ENCODE measurements at regions not wholly inside any gene's neighbourhood (a gene's known extent, or its start where the extent isn't known, plus 50 kb on each side); places are given as distances from the start of the nearest gene placed in this dataset.
A peak's percentile ranks its signal among the peaks of the same experiment; 100 is the strongest.

DNA sequence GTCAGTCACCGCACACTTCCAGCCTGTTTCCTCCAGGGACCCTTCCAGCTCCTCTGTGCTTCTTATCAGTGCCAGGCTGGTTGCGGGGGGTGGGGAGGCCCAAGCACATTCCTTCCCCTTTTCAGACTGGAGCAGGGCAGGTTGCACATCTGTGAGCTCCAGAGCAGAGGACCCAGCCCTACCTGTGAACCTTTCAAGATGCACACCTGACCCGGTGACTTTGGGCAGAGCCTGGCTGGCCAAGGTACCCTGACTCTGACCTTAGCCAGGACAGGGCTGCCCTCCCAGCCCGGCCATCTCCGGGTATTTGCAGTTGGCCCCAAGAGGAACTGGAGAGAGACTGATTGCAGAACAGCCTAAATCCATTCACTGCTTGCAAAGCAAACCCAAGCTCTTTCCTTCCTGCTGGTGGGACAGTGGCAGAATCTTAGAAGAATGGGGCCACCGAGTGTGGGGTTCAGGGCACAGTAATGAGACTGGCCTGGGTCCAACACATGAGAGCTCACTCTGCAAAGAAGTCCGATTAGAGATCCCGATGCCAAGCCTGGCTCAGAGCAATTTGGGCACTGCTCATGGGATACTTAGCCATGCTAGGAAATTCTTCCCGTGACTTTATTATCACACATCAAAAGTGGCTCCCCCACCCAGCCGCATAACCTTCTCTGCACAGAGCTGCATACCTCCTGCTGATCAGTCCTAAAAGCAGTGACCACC is 64.7 kb upstream of the CCND1 start (continued):
- TF ChIP-seq TCF7 (IDR thresholded peaks at IDR 0.05; ENCODE audit: borderline replicate concordance) (no peak), ZNF668 (CRISPR knock-in tag; IDR thresholded peaks at IDR 0.05) (no peak), ZNF143 (CRISPR knock-in tag; IDR thresholded peaks at IDR 0.05) (no peak), PURB (CRISPR knock-in tag; IDR thresholded peaks at IDR 0.05; ENCODE audit: low read depth) (no peak), TCF3 (CRISPR knock-in tag; IDR thresholded peaks at IDR 0.05) (peak; percentile 64)

DNA sequence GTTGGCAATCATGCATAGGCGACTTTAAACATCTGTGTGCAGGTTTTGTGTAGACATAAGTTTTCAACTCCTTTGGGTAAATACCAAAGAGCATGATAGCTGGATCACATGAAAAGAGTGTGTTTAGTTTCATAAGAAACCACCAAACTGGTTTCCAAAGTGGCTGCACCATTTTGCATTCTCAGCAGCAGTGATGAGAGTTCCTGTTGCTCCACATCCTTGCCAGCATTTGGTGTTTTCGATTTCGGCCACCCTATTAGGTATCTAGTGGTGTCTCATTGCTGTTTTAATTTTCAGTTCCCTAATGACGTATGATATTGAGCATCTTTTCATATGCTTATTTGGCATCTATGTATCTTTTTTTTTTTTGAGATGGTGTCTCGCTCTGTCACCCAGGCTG is 62.8 kb upstream of the CCND1 start:
- Histone ChIP-seq H3K9me1 (ENCODE audit: control insufficient read depth, insufficient read depth, low read length) (no peaks in the 10 kb centered on the region), H2AFZ (ENCODE audit: low read depth, low read length) (no peak overlapping the region), H3K4me2 (ENCODE audit: insufficient read depth, low read length) (no peak overlapping the region), H3K27ac (ENCODE audit: extremely low read depth, low read depth, low read length) (no peak overlapping the region), H4K20me1 (replicated peaks; ENCODE audit: control insufficient read depth, insufficient read depth, low read length) (peaks cover 5% of the 10 kb centered on the region; the same call in 1 of the 2 replicates), H3K79me2 (ENCODE audit: control insufficient read depth, insufficient read depth, low read length) (no peaks in the 10 kb centered on the region), H3K9me3 (replicated peaks; ENCODE audit: control insufficient read depth, insufficient read depth, low read depth, low read length) (no peaks in the 10 kb centered on the region), H3K9ac (ENCODE audit: insufficient read depth in 1 of 2, low read depth in 2 of 2, low read length in 2 of 2) (no peak overlapping the region), H3K4me3 (no peak overlapping the region), H3K36me3 (ENCODE audit: control insufficient read depth, insufficient read depth, low read length) (no peaks in the 10 kb centered on the region), H3K4me1 (replicated peaks in 1 of 2; ENCODE audit: control insufficient read depth in 2 of 2, insufficient read depth in 2 of 2, low read length in 2 of 2) (peaks cover 7 to 15% of the 10 kb centered on the region in 2 experiments), H3K27me3 (ENCODE audit: control insufficient read depth in 2 of 2, insufficient read depth in 2 of 2, low read length in 2 of 2) (peaks cover 25 to 61% of the 10 kb centered on the region in 2 experiments)
- DNase-seq (ENCODE audit: extremely low read depth in 1 of 4, low spot score in 3 of 4) (no peak), FAIRE-seq (no peak), ATAC-seq (no peak)
- WGBS (ENCODE audit: insufficient coverage, low coverage, missing lambda C conversion rate): 0% methylated on average over 5 of the region's 5 CpGs
- TF ChIP-seq RCOR1 (IDR thresholded peaks at IDR 0.05; ENCODE audit: borderline replicate concordance in 1 of 2, low read depth in 2 of 2, low read length in 2 of 2) (no peak), LCOR (CRISPR knock-in tag; IDR thresholded peaks at IDR 0.05) (no peak), ZNF239 (CRISPR knock-in tag; IDR thresholded peaks at IDR 0.05) (no peak), KDM1A (IDR thresholded peaks at IDR 0.05) (no peak), CBX2 (IDR thresholded peaks at IDR 0.05; ENCODE audit: insufficient read depth, low read length, poor library complexity, severe bottlenecking) (no peak), ZNF644 (tag; IDR thresholded peaks at IDR 0.05; ENCODE audit: low read depth) (no peak)
- no TSS peak for BruUV-seq (replicated peaks)
- intact Hi-C loops (cut with micrococcal nuclease) (no loop called here), in situ Hi-C loops (cut with MboI) (no loop called here)
- ChIA-PET POLR2A (interaction anchor here (0.6 kb wide), 1 partner anchor 280 kb away, joined by 3 read pairs; no protein-coding TSS in a partner anchor), CTCF (ENCODE audit: low intra/inter-chr PET ratio) (no interaction called here)
